HT-29 (cell line): ENCODE measurements at regions not wholly inside any gene's neighbourhood (a gene's known extent, or its start where the extent isn't known, plus 50 kb on each side); places are given as distances from the start of the nearest gene placed in this dataset.

Experiments
- DNase-seq: peaks from one replicate; pipeline ENCODE4 v3.0.0-alpha.2; 2015; ENCODE audit warnings: low spot score

DNA sequence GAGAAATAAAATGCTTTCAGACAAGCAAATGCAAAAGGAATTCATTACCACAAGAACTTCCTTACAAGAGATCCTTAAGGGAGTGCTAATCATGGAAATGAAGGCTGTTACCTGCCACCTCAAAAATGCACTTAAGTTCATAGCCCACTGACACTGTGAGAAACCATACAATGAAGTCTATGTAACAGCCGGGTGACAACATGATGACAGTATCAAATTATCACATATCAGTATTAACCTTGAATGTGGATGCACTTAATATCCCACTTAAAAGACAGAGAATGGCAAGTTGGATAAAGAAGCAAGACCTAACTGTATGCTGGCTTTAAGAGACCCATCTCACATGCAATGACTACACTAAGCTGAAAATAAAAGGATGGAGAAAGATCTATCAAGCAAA, 403.4 kb upstream of the MC4R start:
- no peak for DNase-seq

GRCh38 chr18:60784161-60784560, 411.6 kb upstream of the MC4R start:
- no peak for DNase-seq

DNA sequence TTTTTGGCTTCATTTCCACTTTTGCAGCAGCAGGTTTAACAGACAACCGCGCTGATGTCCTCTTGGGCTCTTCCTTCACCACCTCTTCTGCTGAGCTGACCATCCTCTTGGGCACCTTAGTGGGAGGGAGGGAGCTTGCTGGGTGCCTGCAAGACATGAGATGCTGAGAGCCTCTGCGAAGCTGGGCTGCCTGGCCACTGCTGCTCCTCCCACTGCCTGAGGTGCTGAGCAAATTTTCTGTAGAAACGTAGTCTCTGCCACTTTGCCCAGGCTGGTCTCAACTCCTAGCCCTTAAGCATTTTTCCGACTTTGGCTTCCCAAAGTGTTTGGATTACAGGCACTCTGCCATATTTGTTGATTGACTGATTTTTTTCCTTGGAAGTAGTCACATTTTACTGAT, 422.2 kb upstream of the MC4R start:
- DNase-seq: no peak

DNA sequence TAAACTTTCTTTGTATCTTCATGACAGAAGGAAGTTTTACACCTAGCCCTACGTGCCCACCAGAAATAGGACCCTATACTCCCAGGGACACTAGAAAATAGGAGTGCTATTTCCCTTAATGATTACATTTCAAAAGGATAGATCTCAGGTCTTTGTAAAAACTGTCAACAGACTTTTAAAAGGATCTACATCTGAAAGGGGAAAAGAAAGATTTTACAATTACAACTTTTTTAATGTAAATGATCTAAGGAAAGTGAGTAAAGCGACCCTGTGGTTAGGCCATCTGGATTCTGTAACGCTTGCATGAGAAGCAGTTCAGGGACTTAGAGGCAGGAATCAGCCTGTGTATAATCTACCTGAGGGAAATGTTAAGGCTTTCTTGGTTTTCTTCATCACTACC, 431.8 kb upstream of the MC4R start:
- DNase-seq: no peak

DNA sequence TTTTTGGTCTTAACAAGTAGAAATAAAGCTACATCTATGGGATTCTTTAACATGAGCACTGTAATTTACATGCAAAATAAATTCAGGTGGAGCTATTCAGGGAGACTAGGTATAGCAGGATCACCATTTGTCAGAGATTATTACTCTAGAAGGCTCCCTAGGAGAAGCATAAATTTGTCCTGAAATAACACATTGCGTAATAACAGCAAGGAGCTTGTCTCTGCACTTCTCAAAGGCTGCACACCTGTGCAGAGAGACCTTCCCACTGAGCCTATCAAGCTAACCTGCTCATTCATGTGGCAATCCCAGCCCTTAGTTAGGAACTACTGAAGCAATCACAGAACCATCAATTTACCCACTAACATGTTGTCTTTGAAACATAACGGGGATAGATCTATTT, 437.4 kb upstream of the MC4R start:
- no peak for DNase-seq

DNA sequence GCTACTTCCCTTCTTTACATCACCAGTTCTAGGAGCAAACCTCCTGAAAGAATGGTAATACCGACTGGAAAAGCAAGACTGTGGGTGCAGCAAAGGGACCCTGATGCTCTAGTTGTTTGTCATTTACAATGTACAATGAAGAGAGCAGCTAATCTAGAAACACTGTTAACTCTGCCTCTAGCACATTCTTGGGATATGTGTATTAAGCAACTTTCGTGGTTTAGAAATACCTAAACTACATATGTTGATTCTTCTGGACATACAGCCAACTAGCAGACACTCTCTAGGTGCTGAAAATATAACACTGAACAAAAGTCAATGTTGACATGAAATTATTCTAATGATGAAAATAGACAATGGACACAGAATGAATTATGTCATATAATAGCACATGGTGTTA, 440.3 kb upstream of the MC4R start:
- DNase-seq: no peak

DNA sequence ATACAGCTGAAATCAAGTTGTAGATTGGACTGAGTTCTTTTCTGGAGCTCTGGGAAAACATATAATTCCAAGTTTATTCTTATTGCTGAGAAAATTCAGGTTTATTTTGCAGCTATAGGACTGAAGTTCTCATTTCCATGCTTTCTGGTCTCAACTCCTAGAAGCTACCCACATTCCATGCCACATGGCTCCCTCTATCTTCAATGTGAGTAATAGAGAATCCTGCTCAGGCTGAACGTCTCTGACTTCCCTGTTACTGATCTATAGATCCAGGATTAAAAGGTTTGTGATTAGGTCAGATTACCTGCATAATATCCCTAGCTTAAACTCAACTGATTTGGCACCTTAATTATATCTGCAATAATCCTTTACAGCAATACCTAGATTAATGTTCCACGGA, 453.8 kb upstream of the MC4R start:
- DNase-seq: no peak

DNA sequence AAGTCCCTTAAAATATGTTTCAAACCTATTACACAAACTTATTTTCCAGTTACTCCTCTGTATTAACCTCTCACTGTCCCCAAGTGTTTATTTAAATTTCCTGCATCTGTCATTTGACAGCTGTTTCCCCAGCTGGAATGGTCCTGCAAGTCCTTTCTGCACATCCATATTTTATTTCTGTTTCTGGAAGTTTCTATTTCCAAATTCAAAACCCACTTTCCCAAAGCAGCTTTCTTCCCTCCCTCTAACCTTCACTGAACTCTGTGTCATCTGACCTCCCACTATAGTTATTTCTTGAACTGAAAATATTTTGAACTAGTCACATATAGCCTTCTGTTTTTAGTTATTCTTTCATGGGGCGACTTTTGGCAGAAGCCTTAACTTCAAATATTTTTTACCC, 459.4 kb upstream of the MC4R start:
- DNase-seq: no peak

GRCh38 chr18:60838677-60839076, 466.1 kb upstream of the MC4R start:
- DNase-seq: no peak

- no peak for DNase-seq
These were observed 473.8 kb upstream of the MC4R start for GRCh38 chr18:60846396-60846795.

DNA sequence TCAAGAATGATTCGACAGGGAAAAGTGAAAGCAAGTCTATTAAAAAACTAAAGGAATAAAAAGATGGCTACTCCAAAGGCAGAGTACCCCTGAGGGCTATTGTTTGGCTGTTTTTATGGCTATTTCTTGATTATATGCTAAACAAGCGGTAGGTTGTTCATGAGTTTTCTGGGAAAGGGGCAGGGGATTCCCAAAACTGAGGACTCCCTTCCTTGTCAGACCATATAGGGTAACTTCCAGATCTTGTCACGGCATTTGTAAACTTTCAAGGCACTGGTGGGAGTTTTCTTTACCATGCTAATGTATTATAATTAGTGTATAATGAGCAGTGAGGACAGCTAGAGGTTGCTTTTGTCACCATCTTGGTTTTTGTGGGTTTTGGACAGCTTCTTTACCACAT, 474.9 kb upstream of the MC4R start:
- no peak for DNase-seq

DNA sequence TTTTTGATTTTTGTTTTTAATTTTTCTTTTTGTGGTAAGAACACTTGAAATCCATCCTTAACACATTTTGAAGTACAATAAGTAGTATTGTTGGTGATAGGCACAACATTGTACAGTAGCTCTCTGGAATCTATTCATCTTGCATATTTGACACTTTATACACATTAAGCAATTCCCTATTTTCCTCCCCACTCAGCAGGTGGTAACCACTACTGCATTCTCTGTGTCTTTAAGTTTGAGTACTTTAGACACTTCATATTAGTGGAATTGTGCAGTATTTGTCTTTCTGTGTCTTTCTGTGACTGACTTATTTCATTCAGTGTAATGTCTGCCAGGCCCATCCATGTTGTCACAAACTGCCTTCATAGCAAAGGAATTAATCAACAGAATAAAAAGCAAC, 471.7 kb upstream of the CDH20 start:
- DNase-seq: no peak

DNA sequence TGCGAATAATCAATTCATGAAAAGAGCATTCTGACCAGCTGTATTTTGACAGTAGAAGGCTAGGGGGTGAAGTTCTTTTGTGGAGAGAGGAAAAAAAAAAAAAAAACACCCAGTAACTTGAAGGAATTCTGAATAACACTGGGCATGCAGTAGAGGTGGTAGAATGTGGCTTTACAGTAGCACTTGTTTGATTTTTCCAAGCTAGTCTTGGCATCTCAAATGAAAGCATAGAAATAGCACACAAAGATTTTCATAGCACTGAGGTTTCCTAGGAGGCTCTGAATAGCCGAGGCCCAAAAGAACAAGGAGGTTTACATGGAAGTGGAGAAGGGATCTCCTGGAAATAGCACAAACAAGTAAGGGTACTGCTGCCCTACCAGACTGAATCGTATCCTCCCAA, 470.2 kb upstream of the CDH20 start:
- DNase-seq: no peak

DNA sequence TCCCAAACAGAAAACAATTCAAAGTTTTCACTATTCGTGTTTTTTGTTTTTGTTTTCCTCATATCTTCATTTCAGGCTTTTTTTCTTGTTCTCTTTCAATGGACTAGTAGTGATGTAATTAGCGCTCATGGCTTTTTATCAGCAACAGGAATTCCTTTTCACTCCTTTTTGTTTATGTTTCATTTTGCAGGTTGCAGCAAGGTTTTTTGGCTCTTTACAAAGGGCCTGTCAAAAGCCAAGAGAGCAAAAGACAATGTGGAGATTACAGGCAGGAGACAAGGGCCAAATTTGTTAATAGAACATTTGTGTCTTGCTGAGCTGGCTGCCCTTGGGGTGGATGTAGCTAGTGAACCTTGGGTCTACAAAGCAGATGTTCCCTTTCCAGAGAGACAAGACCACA, 467.4 kb upstream of the CDH20 start:
- no peak for DNase-seq

GRCh38 chr18:60870261-60871153, 462.7 kb upstream of the CDH20 start:
- DNase-seq: no peak

DNA sequence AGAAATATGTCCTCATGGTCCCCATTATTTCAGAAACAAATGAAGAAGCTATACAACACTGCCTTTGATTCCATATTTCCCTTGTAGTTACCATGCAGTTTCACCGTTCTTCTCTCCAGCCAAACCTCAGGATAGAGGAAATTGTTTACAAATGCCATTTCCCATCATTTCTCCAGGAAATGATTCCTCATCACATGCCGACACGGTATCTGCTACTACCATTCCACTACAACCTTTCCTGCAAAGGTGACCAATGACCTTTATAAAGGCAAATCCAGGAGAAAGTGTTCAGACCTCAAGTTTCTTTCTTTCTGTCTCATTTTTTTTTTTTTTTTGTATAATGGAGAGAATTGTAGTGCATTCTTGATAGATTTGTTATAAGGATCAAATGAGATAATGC, 460.8 kb upstream of the CDH20 start:
- DNase-seq: no peak

GRCh38 chr18:60873708-60874107, 459.5 kb upstream of the CDH20 start:
- DNase-seq: no peak

GRCh38 chr18:60875957-60876507, 457.2 kb upstream of the CDH20 start:
- DNase-seq: no peak

GRCh38 chr18:60880184-60880583, 453.0 kb upstream of the CDH20 start:
- no peak for DNase-seq

DNA sequence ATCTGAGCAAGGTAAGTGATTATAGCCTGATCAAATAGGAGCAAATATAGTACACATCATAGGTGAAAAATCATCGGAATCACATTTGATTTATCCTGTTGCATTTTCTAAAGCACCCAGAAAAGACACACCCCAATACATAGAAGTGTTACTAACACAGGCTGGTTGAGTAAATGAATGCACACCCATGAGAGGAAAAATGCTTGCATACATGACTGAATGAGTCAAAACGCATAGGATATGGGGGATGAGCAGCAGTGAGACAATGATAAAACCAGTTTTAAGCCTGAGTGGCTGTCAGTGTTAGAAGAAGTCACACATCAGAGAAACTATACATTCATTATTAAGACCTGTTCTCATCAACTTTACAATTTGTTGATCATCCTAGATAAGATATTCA, 449.6 kb upstream of the CDH20 start:
- DNase-seq: no peak

GRCh38 chr18:60888071-60888624, 445.1 kb upstream of the CDH20 start:
- no peak for DNase-seq

GRCh38 chr18:60889442-60889841, 443.8 kb upstream of the CDH20 start:
- DNase-seq: no peak

DNA sequence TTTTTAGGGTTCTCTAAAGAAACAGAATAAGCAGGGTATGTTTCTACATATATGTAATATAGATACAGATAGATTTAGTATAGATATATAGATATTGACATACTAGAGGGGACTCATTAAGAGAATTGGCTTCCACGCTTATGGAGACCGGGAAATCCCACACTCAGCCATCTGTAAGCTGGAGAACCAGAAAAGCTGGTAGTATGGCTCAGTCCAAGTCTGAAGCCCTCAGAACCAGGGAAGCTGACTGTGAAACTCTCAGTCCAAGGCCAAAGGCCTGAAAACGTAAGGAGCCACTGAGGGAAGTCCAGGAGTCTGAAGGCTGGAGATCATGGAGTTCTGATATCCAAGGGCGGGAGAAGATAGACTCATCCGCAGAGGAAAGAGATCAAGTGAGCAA, 441.3 kb upstream of the CDH20 start:
- no peak for DNase-seq
